GM23338 (cell line): ENCODE measurements at regions not wholly inside any gene's neighbourhood (a gene's known extent, or its start where the extent isn't known, plus 50 kb on each side); places are given as distances from the start of the nearest gene placed in this dataset.
"Not testable (repeated sequence)": the region's sequence is repeated elsewhere in the genome, so short reads cannot be mapped to it uniquely, and the experiment has no call there.

ENCODE experiments used
- CREB1 ChIP-seq: fragments of 250-450 bp; sonication (Bioruptor Pico); IDR thresholded peaks from 2 replicates; pipeline ENCODE4 v1.5.0; 2020; ENCODE audit warnings: low read depth, mild to moderate bottlenecking, moderate library complexity
- CTCF ChIP-seq, 2 experiments: fragments of 200-600 bp in 1 of 2; sonication (generic) in 1 of 2; conservative IDR thresholded peaks; 2 replicates each; pipeline versions ENCODE4 v1.5.1 to v1.6.1; 2016 to 2017; ENCODE audit warnings: antibody characterized with exemption in 2 of 2, low read depth in 2 of 2, mild to moderate bottlenecking in 2 of 2, moderate library complexity in 1 of 2
- ETS1 ChIP-seq: IDR thresholded peaks from 2 replicates; pipeline ENCODE4 v1.6.1; 2016; ENCODE audit warnings: antibody characterized with exemption
- EZH2 ChIP-seq: fragments of 200-600 bp; sonication (generic); IDR thresholded peaks from one replicate; pipeline ENCODE4 v1.8.0; 2017; ENCODE audit warnings: antibody characterized with exemption, mild to moderate bottlenecking, low read depth; ENCODE audit not compliant: unreplicated experiment
- EZH2phosphoT487 ChIP-seq: fragments of 200-600 bp; sonication (generic); IDR thresholded peaks from one replicate; pipeline ENCODE4 v1.8.1; 2018; ENCODE audit warnings: antibody characterized with exemption; ENCODE audit not compliant: unreplicated experiment
- JUNB ChIP-seq: IDR thresholded peaks from one replicate; pipeline ENCODE4 v1.6.1; 2016; ENCODE audit warnings: antibody characterized with exemption; ENCODE audit not compliant: unreplicated experiment
- NANOG ChIP-seq: IDR thresholded peaks from 2 replicates; pipeline ENCODE4 v1.6.1; 2016; ENCODE audit warnings: antibody characterized with exemption, borderline replicate concordance
- POLR2AphosphoS5 ChIP-seq: IDR thresholded peaks from 2 replicates; pipeline ENCODE4 v1.6.1; 2016; ENCODE audit warnings: antibody characterized with exemption, low read depth
- REST ChIP-seq: IDR thresholded peaks from one replicate; pipeline ENCODE4 v1.6.1; 2018; ENCODE audit warnings: antibody characterized with exemption; ENCODE audit not compliant: unreplicated experiment
- STAT1 ChIP-seq: IDR thresholded peaks from one replicate; pipeline ENCODE4 v1.6.1; 2016; ENCODE audit warnings: antibody characterized with exemption; ENCODE audit not compliant: unreplicated experiment
- ZNF114 ChIP-seq: fragments of 250-450 bp; sonication (Bioruptor Pico); IDR thresholded peaks from 2 replicates; pipeline ENCODE4 v1.5.0; 2020; ENCODE audit warnings: mild to moderate bottlenecking, moderate library complexity
- ZNF331 ChIP-seq: fragments of 250-450 bp; sonication (Bioruptor Pico); IDR thresholded peaks from 2 replicates; pipeline ENCODE4 v1.5.0; 2020; ENCODE audit warnings: low read depth, mild to moderate bottlenecking, moderate library complexity
- ZNF462 ChIP-seq: fragments of 250-450 bp; sonication (Bioruptor Pico); IDR thresholded peaks from 2 replicates; pipeline ENCODE4 v1.5.0; 2020; ENCODE audit warnings: mild to moderate bottlenecking, moderate library complexity

- not testable (repeated sequence) for TF ChIP-seq REST; CTCF (conservative IDR thresholded peaks at IDR 0.05; ENCODE audit: low read depth in 2 of 2); POLR2AphosphoS5; CREB1 (CRISPR knock-in tag); EZH2; EZH2phosphoT487; ETS1; STAT1; JUNB; ZNF331; NANOG; ZNF114 (CRISPR knock-in tag); ZNF462 (CRISPR knock-in tag)
Measured at GRCh38 chr10:52403801-52404200, 89.7 kb downstream of the DKK1 start.
